Prostate gland (tissue), 2 donors: ENCODE measurements at regions not wholly inside any gene's neighbourhood (a gene's known extent, or its start where the extent isn't known, plus 50 kb on each side); places are given as distances from the start of the nearest gene placed in this dataset.

Experiments used
- DNase-seq: peaks from one replicate; pipeline ENCODE4 v3.0.0-alpha.2; 2019; ENCODE audit warnings: low spot score
- H3K27ac ChIP-seq, 2 donors: fragments of 200-600 bp; sonication (generic); 2 replicates each; pipeline ENCODE4 v1.5.1; 2017 to 2019
- H3K27me3 ChIP-seq: fragments of 200-600 bp; sonication (generic); replicated peaks from 2 replicates; pipeline ENCODE4 v1.5.1; 2019; ENCODE audit not compliant: insufficient read depth
- H3K36me3 ChIP-seq, 2 donors: fragments of 200-600 bp; sonication (generic); 1 replicate in 1 of 2; 2 replicates in 1 of 2; pipeline versions ENCODE4 v1.5.1 to v1.8.1; 2017 to 2019
- H3K4me1 ChIP-seq: fragments of 200-600 bp; sonication (generic); replicated peaks from 2 replicates; pipeline ENCODE4 v1.5.1; 2019
- H3K4me3 ChIP-seq, 2 donors: fragments of 200-600 bp; sonication (generic); 2 replicates each; pipeline ENCODE4 v1.5.1; 2017 to 2019
- H3K9me3 ChIP-seq: fragments of 200-600 bp; sonication (generic); 2 replicates; pipeline ENCODE4 v1.5.1; 2017
- CTCF ChIP-seq, 4 experiments: fragments of 200-600 bp in 2 of 4; fragments of 450-650 bp in 2 of 4; sonication (generic) in 2 of 4; IDR thresholded peaks; 1 replicate in 3 of 4; 2 replicates in 1 of 4; pipeline ENCODE4 v1.5.1; 2016 to 2019; ENCODE audit warnings: antibody characterized with exemption in 4 of 4, mild to moderate bottlenecking in 2 of 4, moderate library complexity in 2 of 4
- POLR2A ChIP-seq: fragments of 450-650 bp; IDR thresholded peaks from one replicate; pipeline ENCODE4 v1.6.1; 2016; ENCODE audit warnings: antibody characterized with exemption, mild to moderate bottlenecking
- POLR2AphosphoS5 ChIP-seq: sonication (generic); formaldehyde crosslinking; IDR thresholded peaks from one replicate; pipeline ENCODE4 v1.6.1; 2017; ENCODE audit warnings: antibody characterized with exemption
- WGBS: methylation state at CpG from one replicate; pipeline ENCODE4 v1.1.5; 2018; 5-methylcytosine and 5-hydroxymethylcytosine counted together
- intact Hi-C: fragments of 100-400 bp; cut with DNase I; formaldehyde crosslinking; loops from one replicate; pipeline ENCODE4 v1.14.2; 2022

- no peaks in the 10 kb centered on the region for H3K4me1 ChIP-seq
- no peak overlapping the region for H3K4me3 ChIP-seq
- TF ChIP-seq CTCF (IDR thresholded peaks at IDR 0.05) = no peak
- TF ChIP-seq POLR2A = no peak
- no peak for TF ChIP-seq POLR2AphosphoS5
- 2% methylated on average over 8 of the region's 8 CpGs for WGBS
- H3K9me3 ChIP-seq = no peaks in the 10 kb centered on the region
- H3K27me3 ChIP-seq = no peaks in the 10 kb centered on the region
- no peak overlapping the region for H3K27ac ChIP-seq
- H3K36me3 ChIP-seq = no peaks in the 10 kb centered on the region
- no peak for DNase-seq
- intact Hi-C loops = no loop called here
These were observed 117.2 kb upstream of the BACH2 start for GRCh38 chr6:90413867-90414266.

GRCh38 chr6:90413396-90413795 is 116.8 kb upstream of the BACH2 start:
- intact Hi-C loops = no loop called here
- no peak for TF ChIP-seq POLR2A
- no peak for DNase-seq
- Histone ChIP-seq H3K4me1 (no peaks in the 10 kb centered on the region), H3K36me3 (no peaks in the 10 kb centered on the region), H3K9me3 (no peaks in the 10 kb centered on the region), H3K27me3 (no peaks in the 10 kb centered on the region), H3K4me3 (no peak overlapping the region), H3K27ac (no peak overlapping the region)
- WGBS = 50% methylated on average over 14 of the region's 14 CpGs

- H3K36me3 ChIP-seq = no peaks in the 10 kb centered on the region
- H3K27ac ChIP-seq = no peak overlapping the region
- WGBS = 82% methylated on average over 3 of the region's 3 CpGs
- no peaks in the 10 kb centered on the region for H3K4me1 ChIP-seq
- H3K4me3 ChIP-seq = no peak overlapping the region
- TF ChIP-seq POLR2A (no peak), CTCF (IDR thresholded peaks at IDR 0.05) (no peak), POLR2AphosphoS5 (no peak)
- no peaks in the 10 kb centered on the region for H3K9me3 ChIP-seq
- intact Hi-C loops = no loop called here
- no peaks in the 10 kb centered on the region for H3K27me3 ChIP-seq
- no peak for DNase-seq
These were observed 116.1 kb upstream of the BACH2 start for GRCh38 chr6:90412538-90413369.

- Histone ChIP-seq H3K36me3 (no peaks in the 10 kb centered on the region), H3K4me3 (no peak overlapping the region), H3K27me3 (no peaks in the 10 kb centered on the region), H3K27ac (no peak overlapping the region), H3K4me1 (no peaks in the 10 kb centered on the region), H3K9me3 (no peaks in the 10 kb centered on the region)
- DNase-seq = no peak
- TF ChIP-seq POLR2A = no peak
- 82% methylated on average over 7 of the region's 7 CpGs for WGBS
- intact Hi-C loops = no loop called here
These were observed 114.7 kb upstream of the BACH2 start for GRCh38 chr6:90411292-90411781.

- intact Hi-C loops = no loop called here
- no peaks in the 10 kb centered on the region for H3K36me3 ChIP-seq
- no peaks in the 10 kb centered on the region for H3K27me3 ChIP-seq
- H3K4me1 ChIP-seq = no peaks in the 10 kb centered on the region
- DNase-seq = no peak
- H3K4me3 ChIP-seq = no peak overlapping the region
- H3K27ac ChIP-seq = no peak overlapping the region
- WGBS = 89% methylated on average over 1 of the region's 1 CpG
- H3K9me3 ChIP-seq = no peaks in the 10 kb centered on the region
- TF ChIP-seq POLR2AphosphoS5 (no peak), POLR2A (no peak), CTCF (IDR thresholded peaks at IDR 0.05) (no peak)
These were observed 113.1 kb upstream of the BACH2 start for GRCh38 chr6:90409700-90410099.

- no peaks in the 10 kb centered on the region for H3K9me3 ChIP-seq
- TF ChIP-seq POLR2A (no peak), CTCF (IDR thresholded peaks at IDR 0.05) (no peak), POLR2AphosphoS5 (no peak)
- H3K4me1 ChIP-seq = no peaks in the 10 kb centered on the region
- no peaks in the 10 kb centered on the region for H3K36me3 ChIP-seq
- DNase-seq = no peak
- 89% methylated on average over 3 of the region's 3 CpGs for WGBS
- H3K4me3 ChIP-seq = no peak overlapping the region
- intact Hi-C loops = no loop called here
- no peak overlapping the region for H3K27ac ChIP-seq
- H3K27me3 ChIP-seq = no peaks in the 10 kb centered on the region
These were observed 110.3 kb upstream of the BACH2 start for GRCh38 chr6:90406957-90407356.
